H9 (cell line): ENCODE measurements at regions not wholly inside any gene's neighbourhood (a gene's known extent, or its start where the extent isn't known, plus 50 kb on each side); places are given as distances from the start of the nearest gene placed in this dataset.

Experiments used
- DNase-seq: peaks from one replicate; pipeline ENCODE4 v3.0.0-alpha.2; 2017
- H2AFZ ChIP-seq: one replicate; pipeline ENCODE4 v1.6.1; 2013; ENCODE audit warnings: mild to moderate bottlenecking, low read length, control low read depth, moderate library complexity
- H2AK5ac ChIP-seq: 2 replicates; pipeline ENCODE4 v1.6.1; 2013; ENCODE audit warnings: low read length, control low read depth, mixed read lengths; ENCODE audit not compliant: insufficient read length
- H2BK120ac ChIP-seq: one replicate; pipeline ENCODE4 v1.6.1; 2013; ENCODE audit warnings: low read depth, mild to moderate bottlenecking, low read length, control low read depth, inconsistent platforms; ENCODE audit not compliant: poor library complexity, severe bottlenecking
- H2BK12ac ChIP-seq: 2 replicates; pipeline ENCODE4 v1.6.1; 2013; ENCODE audit warnings: low read length, control low read depth, mixed read lengths, low read depth; ENCODE audit not compliant: insufficient read length
- H2BK15ac ChIP-seq: 2 replicates; pipeline ENCODE4 v1.6.1; 2013; ENCODE audit warnings: low read depth, low read length, control low read depth
- H2BK20ac ChIP-seq: one replicate; pipeline ENCODE4 v1.6.1; 2013; ENCODE audit warnings: low read depth, mild to moderate bottlenecking, low read length, control low read depth, inconsistent platforms; ENCODE audit not compliant: poor library complexity, severe bottlenecking
- H2BK5ac ChIP-seq: 2 replicates; pipeline ENCODE4 v1.6.1; 2013; ENCODE audit warnings: low read length, control low read depth, mixed read lengths; ENCODE audit not compliant: insufficient read length
- H3K14ac ChIP-seq: 2 replicates; pipeline ENCODE4 v1.6.1; 2013; ENCODE audit warnings: low read length, control low read depth; ENCODE audit not compliant: insufficient read depth
- H3K18ac ChIP-seq: 2 replicates; pipeline ENCODE4 v1.6.1; 2013; ENCODE audit warnings: low read depth, mild to moderate bottlenecking, mixed read lengths, low read length, control low read depth; ENCODE audit not compliant: insufficient read length
- H3K23ac ChIP-seq: 2 replicates; pipeline ENCODE4 v1.6.1; 2013; ENCODE audit warnings: low read length, control low read depth, mixed read lengths, low read depth; ENCODE audit not compliant: insufficient read length
- H3K23me2 ChIP-seq: 2 replicates; pipeline ENCODE4 v1.6.1; 2013; ENCODE audit warnings: low read depth, mild to moderate bottlenecking, mixed read lengths, low read length, control low read depth; ENCODE audit not compliant: insufficient read length, poor library complexity, severe bottlenecking
- H3K27ac ChIP-seq: 2 replicates; pipeline ENCODE4 v1.5.1; 2013; ENCODE audit warnings: low read length, control low read depth, mixed read lengths, low read depth; ENCODE audit not compliant: insufficient read length
- H3K27me3 ChIP-seq: 2 replicates; pipeline ENCODE4 v1.6.1; 2013; ENCODE audit warnings: low read length, control low read depth, inconsistent platforms; ENCODE audit not compliant: insufficient read depth
- H3K4ac ChIP-seq: 2 replicates; pipeline ENCODE4 v1.6.1; 2013; ENCODE audit warnings: low read depth, mild to moderate bottlenecking, control low read depth, inconsistent platforms, low read length, moderate library complexity
- H3K4me1 ChIP-seq: 2 replicates; pipeline ENCODE4 v1.6.1; 2013; ENCODE audit warnings: low read length, control low read depth, inconsistent platforms; ENCODE audit not compliant: insufficient read depth
- H3K4me2 ChIP-seq: 2 replicates; pipeline ENCODE4 v1.6.1; 2013; ENCODE audit warnings: low read length, control low read depth, mixed read lengths; ENCODE audit not compliant: insufficient read length, insufficient read depth
- H3K56ac ChIP-seq: 2 replicates; pipeline ENCODE4 v1.6.1; 2013; ENCODE audit warnings: low read depth, mild to moderate bottlenecking, mixed read lengths, low read length, control low read depth; ENCODE audit not compliant: insufficient read length
- H3K79me1 ChIP-seq: 2 replicates; pipeline ENCODE4 v1.6.1; 2013; ENCODE audit warnings: low read depth, mild to moderate bottlenecking, moderate library complexity, low read length, control low read depth, inconsistent platforms; ENCODE audit not compliant: insufficient read depth, poor library complexity, severe bottlenecking
- H3K79me2 ChIP-seq: 2 replicates; pipeline ENCODE4 v1.6.1; 2013; ENCODE audit warnings: low read length, control low read depth, inconsistent platforms; ENCODE audit not compliant: insufficient read depth
- H3K9ac ChIP-seq: 2 replicates; pipeline ENCODE4 v1.6.1; 2013; ENCODE audit warnings: low read length, control low read depth, mixed read lengths; ENCODE audit not compliant: insufficient read length; ENCODE audit errors: extremely low read depth
- H3K9me3 ChIP-seq: one replicate; pipeline ENCODE4 v1.6.1; 2013; ENCODE audit warnings: low read depth, low read length, inconsistent platforms; ENCODE audit not compliant: control insufficient read depth
- H3T11ph ChIP-seq: one replicate; pipeline ENCODE4 v1.6.1; 2013; ENCODE audit warnings: mild to moderate bottlenecking, low read length, control low read depth, inconsistent platforms
- H4K20me1 ChIP-seq: one replicate; pipeline ENCODE4 v1.6.1; 2013; ENCODE audit not compliant: control insufficient read depth, insufficient read length, insufficient read depth
- H4K5ac ChIP-seq: 2 replicates; pipeline ENCODE4 v1.6.1; 2013; ENCODE audit warnings: low read depth, mild to moderate bottlenecking, mixed read lengths, low read length, control low read depth; ENCODE audit not compliant: insufficient read length
- H4K8ac ChIP-seq: replicated peaks from 2 replicates; pipeline ENCODE4 v1.6.1; 2013; ENCODE audit warnings: low read length, control low read depth, mixed read lengths, low read depth; ENCODE audit not compliant: insufficient read length
- H4K91ac ChIP-seq: 2 replicates; pipeline ENCODE4 v1.6.1; 2013; ENCODE audit warnings: low read depth, mild to moderate bottlenecking, moderate library complexity, mixed read lengths, low read length, control low read depth; ENCODE audit not compliant: insufficient read length
- H3K27ac Mint-ChIP-seq, 3 experiments: 2 replicates in 2 of 3; 3 replicates in 1 of 3; pipeline ENCODE4 v1.8.0; 2020 to 2021; ENCODE audit warnings: mixed read lengths in 3 of 3, mild to moderate bottlenecking in 1 of 3, moderate library complexity in 1 of 3
- H3K27me3 Mint-ChIP-seq: 2 replicates; pipeline ENCODE4 v1.8.0; 2021; ENCODE audit warnings: low read depth, mild to moderate bottlenecking, moderate library complexity, mixed read lengths
- H3K36me3 Mint-ChIP-seq, 3 experiments: 2 replicates in 2 of 3; 3 replicates in 1 of 3; pipeline ENCODE4 v1.8.0; 2020 to 2021; ENCODE audit warnings: low read depth in 3 of 3, mixed read lengths in 3 of 3; ENCODE audit not compliant: insufficient read depth in 1 of 3
- H3K4me1 Mint-ChIP-seq, 2 experiments: 2 replicates each; pipeline ENCODE4 v1.8.0; 2020; ENCODE audit warnings: mixed read lengths in 2 of 2
- H3K4me3 Mint-ChIP-seq, 2 experiments: 2 replicates in 1 of 2; 3 replicates in 1 of 2; pipeline ENCODE4 v1.8.0; 2020 to 2021; ENCODE audit warnings: mild to moderate bottlenecking in 2 of 2, mixed read lengths in 2 of 2, moderate library complexity in 1 of 2
- H3K9me3 Mint-ChIP-seq, 2 experiments: 2 replicates in 1 of 2; 3 replicates in 1 of 2; pipeline ENCODE4 v1.8.0; 2020; ENCODE audit warnings: mild to moderate bottlenecking in 2 of 2, mixed read lengths in 2 of 2, moderate library complexity in 1 of 2
- WGBS: extraction: QIAGEN DNeasy Blood & Tissue Kit; methylation state at CpG from one replicate; pipeline ENCODE4 v1.1.7; 2013; ENCODE audit warnings: missing lambda C conversion rate, low lambda C conversion rate, mixed read lengths; ENCODE audit not compliant: insufficient read length; ENCODE audit errors: extremely low coverage; 5-methylcytosine and 5-hydroxymethylcytosine counted together
- TF ChIP-seq, protein P1 (sequence below): fragments of 200-600 bp; sonication (generic); conservative IDR thresholded peaks from 3 replicates; pipeline ENCODE4 v1.8.0; 2021; ENCODE audit warnings: antibody characterized with exemption, mild to moderate bottlenecking

DNA sequence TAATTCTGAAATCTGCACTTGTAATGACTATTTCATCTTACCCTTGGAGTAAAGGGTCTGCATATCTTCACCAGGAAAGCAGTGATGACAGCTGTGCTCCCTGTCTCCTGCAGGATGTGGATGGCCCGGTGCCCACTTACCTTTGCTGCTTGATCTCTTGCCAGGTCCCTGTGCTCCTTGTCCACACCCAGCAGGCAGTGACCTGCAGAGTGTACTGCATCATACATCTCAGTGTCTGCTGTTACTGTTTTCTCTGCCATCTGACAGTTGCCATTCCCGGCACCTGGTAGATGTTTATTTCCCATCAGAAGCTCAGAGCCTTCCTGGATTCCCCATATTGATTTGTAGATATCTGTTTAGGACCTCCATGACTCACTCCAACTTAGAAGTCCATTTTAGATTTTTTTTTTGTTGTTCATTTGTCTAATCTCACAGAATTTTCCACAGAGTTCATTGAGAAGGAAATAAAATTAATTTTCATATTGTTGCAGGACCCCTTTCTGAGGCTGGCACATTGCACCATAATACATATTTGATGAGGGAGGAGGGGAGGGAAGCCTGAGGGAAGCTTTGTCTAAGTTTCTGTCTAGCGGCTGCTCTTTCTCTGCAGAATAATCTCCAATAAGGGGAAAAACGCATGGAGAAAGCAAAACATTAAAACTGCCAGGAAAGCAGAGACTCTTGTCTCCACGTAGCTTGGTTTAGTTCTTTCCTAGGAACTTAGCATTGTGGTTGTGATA is 697.5 kb upstream of the RAB6C start:
- TF ChIP-seq, protein P1, sequence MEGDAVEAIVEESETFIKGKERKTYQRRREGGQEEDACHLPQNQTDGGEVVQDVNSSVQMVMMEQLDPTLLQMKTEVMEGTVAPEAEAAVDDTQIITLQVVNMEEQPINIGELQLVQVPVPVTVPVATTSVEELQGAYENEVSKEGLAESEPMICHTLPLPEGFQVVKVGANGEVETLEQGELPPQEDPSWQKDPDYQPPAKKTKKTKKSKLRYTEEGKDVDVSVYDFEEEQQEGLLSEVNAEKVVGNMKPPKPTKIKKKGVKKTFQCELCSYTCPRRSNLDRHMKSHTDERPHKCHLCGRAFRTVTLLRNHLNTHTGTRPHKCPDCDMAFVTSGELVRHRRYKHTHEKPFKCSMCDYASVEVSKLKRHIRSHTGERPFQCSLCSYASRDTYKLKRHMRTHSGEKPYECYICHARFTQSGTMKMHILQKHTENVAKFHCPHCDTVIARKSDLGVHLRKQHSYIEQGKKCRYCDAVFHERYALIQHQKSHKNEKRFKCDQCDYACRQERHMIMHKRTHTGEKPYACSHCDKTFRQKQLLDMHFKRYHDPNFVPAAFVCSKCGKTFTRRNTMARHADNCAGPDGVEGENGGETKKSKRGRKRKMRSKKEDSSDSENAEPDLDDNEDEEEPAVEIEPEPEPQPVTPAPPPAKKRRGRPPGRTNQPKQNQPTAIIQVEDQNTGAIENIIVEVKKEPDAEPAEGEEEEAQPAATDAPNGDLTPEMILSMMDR, result no peak
- no peak overlapping the region for H3K4me3 Mint-ChIP-seq
- Histone ChIP-seq H3K9me3 (no peaks in the 10 kb centered on the region), H4K8ac (no peak overlapping the region), H3K56ac (no peak overlapping the region), H2BK5ac (no peak overlapping the region), H3K27me3 (no peaks in the 10 kb centered on the region), H3T11ph (no peak overlapping the region), H4K91ac (no peak overlapping the region), H3K14ac (no peak overlapping the region), H3K23me2 (no peaks in the 10 kb centered on the region), H3K18ac (no peak overlapping the region), H3K9ac (no peak overlapping the region), H4K5ac (no peak overlapping the region), H3K79me1 (no peaks in the 10 kb centered on the region), H3K79me2 (no peaks in the 10 kb centered on the region), H2BK12ac (no peak overlapping the region), H2AK5ac (no peak overlapping the region), H2AFZ (no peak overlapping the region), H3K27ac (no peak overlapping the region), H2BK120ac (no peak overlapping the region), H3K4ac (no peak overlapping the region), H2BK20ac (no peak overlapping the region), H3K4me1 (no peaks in the 10 kb centered on the region), H3K23ac (no peak overlapping the region), H4K20me1 (no peaks in the 10 kb centered on the region), H2BK15ac (no peak overlapping the region), H3K4me2 (no peak overlapping the region)
- no peaks in the 10 kb centered on the region; the same call in 1 of the 2 replicates for H3K27me3 Mint-ChIP-seq
- H3K36me3 Mint-ChIP-seq, result peaks cover 0 to 1% (median 0%) of the 10 kb centered on the region in 3 experiments; a peak in 2 of 7 replicates
- no peak for DNase-seq
- peaks cover 16 to 21% of the 10 kb centered on the region in 2 experiments for H3K9me3 Mint-ChIP-seq
- WGBS, result no CpG with 5 or more reads among the region's 5 CpGs
- H3K4me1 Mint-ChIP-seq, result peaks cover 5 to 8% of the 10 kb centered on the region in 2 experiments; a peak in 2 of 4 replicates
- peak overlapping the region in 1 of 3 experiments; percentile 65; a peak in 1 of 7 replicates for H3K27ac Mint-ChIP-seq
